ENCODE measurements at regions not wholly inside any gene's neighbourhood (a gene's known extent, or its start where the extent isn't known, plus 50 kb on each side); places are given as distances from the start of the nearest gene placed in this dataset.

DNA sequence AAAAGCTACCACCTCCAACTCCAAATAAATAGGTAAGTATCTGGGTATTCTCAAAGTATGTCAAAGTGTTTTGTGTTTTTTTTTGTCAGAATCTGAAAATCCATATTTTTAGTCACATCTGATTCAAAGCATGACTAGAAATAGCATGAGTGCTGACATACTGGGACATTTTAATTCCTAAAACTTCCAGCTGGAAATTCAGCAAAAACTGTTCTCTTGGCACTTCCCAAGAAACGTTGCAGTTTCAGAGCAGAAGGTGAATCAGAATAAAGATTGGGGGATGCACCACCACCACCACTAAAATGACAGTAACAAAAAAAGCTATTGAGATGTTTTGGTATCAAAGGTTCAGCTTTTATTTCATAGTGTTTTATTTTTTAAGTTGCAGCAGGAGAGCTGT is 724.6 kb upstream of the CELF2 start:
- TF ChIP-seq POLR2A (IDR thresholded peaks at IDR 0.05): no peak
- TF ChIP-seq, protein P1, sequence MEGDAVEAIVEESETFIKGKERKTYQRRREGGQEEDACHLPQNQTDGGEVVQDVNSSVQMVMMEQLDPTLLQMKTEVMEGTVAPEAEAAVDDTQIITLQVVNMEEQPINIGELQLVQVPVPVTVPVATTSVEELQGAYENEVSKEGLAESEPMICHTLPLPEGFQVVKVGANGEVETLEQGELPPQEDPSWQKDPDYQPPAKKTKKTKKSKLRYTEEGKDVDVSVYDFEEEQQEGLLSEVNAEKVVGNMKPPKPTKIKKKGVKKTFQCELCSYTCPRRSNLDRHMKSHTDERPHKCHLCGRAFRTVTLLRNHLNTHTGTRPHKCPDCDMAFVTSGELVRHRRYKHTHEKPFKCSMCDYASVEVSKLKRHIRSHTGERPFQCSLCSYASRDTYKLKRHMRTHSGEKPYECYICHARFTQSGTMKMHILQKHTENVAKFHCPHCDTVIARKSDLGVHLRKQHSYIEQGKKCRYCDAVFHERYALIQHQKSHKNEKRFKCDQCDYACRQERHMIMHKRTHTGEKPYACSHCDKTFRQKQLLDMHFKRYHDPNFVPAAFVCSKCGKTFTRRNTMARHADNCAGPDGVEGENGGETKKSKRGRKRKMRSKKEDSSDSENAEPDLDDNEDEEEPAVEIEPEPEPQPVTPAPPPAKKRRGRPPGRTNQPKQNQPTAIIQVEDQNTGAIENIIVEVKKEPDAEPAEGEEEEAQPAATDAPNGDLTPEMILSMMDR (IDR thresholded peaks at IDR 0.05): no peak
- DNase-seq: no peak
- H3K36me3 ChIP-seq: no peaks in the 10 kb centered on the region
- H3K4me1 ChIP-seq: no peaks in the 10 kb centered on the region
- no peak overlapping the region for H3K27ac ChIP-seq
- H3K9me3 ChIP-seq: peaks cover 0 to 4% (median 0%) of the 10 kb centered on the region in 4 donors
- no peak overlapping the region for H3K4me3 ChIP-seq
- no peaks in the 10 kb centered on the region for H3K27me3 ChIP-seq

DNA sequence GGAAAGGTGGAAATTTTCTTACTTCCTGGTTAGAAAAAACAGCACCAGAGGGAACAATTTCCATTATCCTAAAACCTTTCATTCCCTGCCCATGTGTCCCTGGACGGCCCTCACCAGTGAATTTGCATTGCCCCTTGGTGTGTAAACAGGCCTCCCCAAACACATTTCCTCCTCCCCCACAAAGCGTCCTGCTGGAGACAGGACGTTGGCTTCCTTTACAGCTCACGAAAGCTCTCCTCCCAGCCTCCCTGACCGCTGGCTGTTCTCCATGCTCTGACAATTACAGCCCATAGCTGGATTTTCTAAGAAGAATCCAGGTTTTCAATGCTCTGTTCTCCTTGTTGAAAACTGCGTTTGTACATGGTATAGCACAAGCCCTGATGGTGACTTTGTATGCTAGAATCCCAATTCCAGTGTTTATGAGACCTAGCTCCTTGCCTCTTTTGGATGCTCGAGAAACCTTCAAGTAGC is 724.2 kb upstream of the CELF2 start:
- TF ChIP-seq POLR2A (IDR thresholded peaks at IDR 0.05): no peak
- TF ChIP-seq, protein P1 (IDR thresholded peaks at IDR 0.05): no peak
- no peak for DNase-seq

DNA sequence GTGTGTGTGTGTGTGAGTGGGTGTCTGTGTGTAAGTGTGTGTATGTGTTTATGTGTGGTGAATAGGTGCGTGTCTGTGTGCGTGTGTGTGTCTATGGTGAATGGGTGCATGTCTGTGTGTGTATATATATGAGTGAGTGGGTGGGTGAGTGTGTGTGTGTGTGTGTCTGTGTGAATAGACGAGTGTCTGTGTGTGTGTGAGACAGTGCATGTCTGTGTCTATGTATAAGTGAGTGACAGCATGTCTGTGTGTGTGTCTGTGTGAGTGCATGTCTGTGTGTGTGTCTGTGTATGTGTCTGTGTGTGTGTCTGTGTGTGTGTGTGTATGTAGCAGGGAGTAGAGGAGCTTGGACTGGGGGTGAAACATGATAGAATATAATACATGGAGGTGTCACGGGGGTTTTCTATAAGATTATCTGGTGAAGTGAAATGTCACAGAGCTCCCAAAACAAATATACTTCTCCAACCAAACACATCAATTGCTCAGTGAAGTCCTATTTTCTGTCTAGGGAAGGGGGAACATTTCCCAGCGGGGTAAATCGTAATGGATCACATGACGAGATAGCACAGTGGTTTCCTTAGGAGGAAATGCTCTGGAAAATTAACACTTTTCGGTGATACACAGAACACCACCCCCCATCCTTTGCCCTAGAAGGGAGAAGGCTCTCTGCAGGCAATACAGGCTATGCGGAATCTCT is 723.3 kb upstream of the CELF2 start:
- H3K4me3 ChIP-seq: no peak overlapping the region
- no peak overlapping the region for H3K27ac ChIP-seq
- DNase-seq: no peak
- H3K27me3 ChIP-seq: no peaks in the 10 kb centered on the region
- H3K4me1 ChIP-seq: no peaks in the 10 kb centered on the region
- TF ChIP-seq, protein P1 (IDR thresholded peaks at IDR 0.05): no peak
- TF ChIP-seq POLR2A (IDR thresholded peaks at IDR 0.05): no peak
- no peaks in the 10 kb centered on the region for H3K36me3 ChIP-seq
- peaks cover 0 to 4% (median 0%) of the 10 kb centered on the region in 4 donors for H3K9me3 ChIP-seq

More for the DNA sequence above, 724.2 kb upstream of the CELF2 start:
- H3K27ac ChIP-seq: no peak overlapping the region
- peaks cover 0 to 4% (median 0%) of the 10 kb centered on the region in 4 donors for H3K9me3 ChIP-seq
- H3K4me1 ChIP-seq: no peaks in the 10 kb centered on the region
- no peaks in the 10 kb centered on the region for H3K27me3 ChIP-seq
- no peak overlapping the region for H3K4me3 ChIP-seq
- H3K36me3 ChIP-seq: no peaks in the 10 kb centered on the region

DNA sequence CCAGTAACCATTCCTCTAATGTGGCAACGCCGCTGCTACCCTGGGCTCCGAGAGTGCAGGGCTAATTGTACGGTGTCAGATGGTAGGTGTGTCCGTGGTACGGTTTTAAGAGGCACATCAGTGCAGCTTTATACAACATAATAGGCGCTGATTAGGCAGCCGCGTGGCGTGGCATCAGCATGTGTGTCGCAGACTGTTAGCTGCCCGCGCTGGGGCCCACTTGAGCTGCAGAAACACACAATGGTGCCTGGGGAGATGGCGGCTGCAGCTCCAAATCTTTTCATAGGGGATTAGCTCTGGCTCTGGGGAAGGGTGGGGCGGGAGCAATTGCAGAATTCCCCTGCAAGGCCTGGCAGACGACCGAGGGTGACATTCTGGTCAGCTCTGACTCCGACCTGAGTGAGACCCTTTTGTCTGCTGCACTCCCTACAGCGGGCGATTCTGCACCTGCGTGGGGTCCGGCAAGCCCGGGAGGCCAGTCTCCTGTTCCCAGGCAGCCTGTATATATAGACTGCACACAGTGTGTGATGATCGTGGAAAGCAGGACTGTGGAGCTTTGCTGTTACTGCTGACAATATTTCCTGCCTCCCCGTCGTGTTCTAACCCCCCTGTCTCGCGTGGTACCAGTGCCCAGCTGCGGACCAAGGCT is 722.7 kb upstream of the CELF2 start:
- TF ChIP-seq, protein P1 (IDR thresholded peaks at IDR 0.05): no peak
- no peak for TF ChIP-seq POLR2A (IDR thresholded peaks at IDR 0.05)
- Histone ChIP-seq H3K36me3 (no peaks in the 10 kb centered on the region), H3K4me1 (no peaks in the 10 kb centered on the region), H3K27ac (no peak overlapping the region), H3K27me3 (no peaks in the 10 kb centered on the region), H3K4me3 (no peak overlapping the region), H3K9me3 (peaks cover 0 to 4% (median 0%) of the 10 kb centered on the region in 4 donors)
- DNase-seq: no peak

DNA sequence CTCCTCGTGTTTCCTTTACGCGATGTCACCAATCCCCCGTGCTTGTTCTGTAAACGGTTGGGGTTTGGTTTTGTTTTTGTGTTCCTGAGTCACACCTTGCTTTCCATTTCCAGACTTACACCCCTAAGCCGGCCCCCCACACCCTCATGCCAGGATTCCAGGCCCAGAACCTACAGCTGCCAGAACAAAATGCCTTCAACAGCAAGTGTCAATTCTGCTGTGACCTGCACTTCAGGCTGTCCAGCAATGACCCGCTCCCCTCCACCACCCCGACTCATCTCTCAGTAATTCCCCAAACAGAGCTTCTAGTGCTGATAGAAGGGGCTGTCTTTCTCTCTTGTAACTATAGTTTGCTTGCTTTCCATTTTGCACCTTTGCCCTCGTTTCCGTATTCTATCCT is 722.1 kb upstream of the CELF2 start:
- DNase-seq: no peak
- Histone ChIP-seq H3K4me1 (no peaks in the 10 kb centered on the region), H3K36me3 (no peaks in the 10 kb centered on the region), H3K27me3 (no peaks in the 10 kb centered on the region), H3K27ac (no peak overlapping the region), H3K9me3 (peaks cover 0 to 4% (median 0%) of the 10 kb centered on the region in 4 donors), H3K4me3 (no peak overlapping the region)
- no peak for TF ChIP-seq POLR2A (IDR thresholded peaks at IDR 0.05)
- TF ChIP-seq, protein P1 (IDR thresholded peaks at IDR 0.05): no peak
